Panc1 (cell line): ENCODE measurements at regions not wholly inside any gene's neighbourhood (a gene's known extent, or its start where the extent isn't known, plus 50 kb on each side); places are given as distances from the start of the nearest gene placed in this dataset.

Experiments
- ATAC-seq: fragments of 200-7000 bp; cut with Tn5 transposase; 2 replicates; pipeline ENCODE4 v1.9.1; 2020; ENCODE audit warnings: mild to moderate bottlenecking, moderate library complexity
- BruUV-seq: library from RNA; stranded (reverse); fragments of 400-500 nt; replicated peaks from 2 replicates; lab custom pipeline; 2021; lab: Mats Ljungman, UMichigan
- CTCF ChIA-PET: fragments of 300-600 bp; sonication (Branson Sonifier 250); formaldehyde crosslinking; loops from one replicate; lab custom pipeline; 2022; ENCODE audit warnings: antibody characterized with exemption; lab: Charles Lee
- POLR2A ChIA-PET: fragments of 300-600 bp; sonication (Branson Sonifier 250); formaldehyde crosslinking; loops from one replicate; lab custom pipeline; 2022; ENCODE audit warnings: antibody characterized with exemption; lab: Charles Lee
- DNase-seq: peaks from one replicate; pipeline ENCODE4 v3.0.0-alpha.2; 2010; ENCODE audit warnings: low read depth, low spot score
- H3K27ac ChIP-seq: 2 replicates; pipeline ENCODE4 v1.5.1; 2011; ENCODE audit warnings: mild to moderate bottlenecking, low read length, inconsistent platforms
- H3K27me3 ChIP-seq: fragments of 200-500 bp; sonication (Bioruptor generic); 2 replicates; pipeline ENCODE4 v1.6.0; 2014; ENCODE audit warnings: low read length, inconsistent platforms; ENCODE audit not compliant: control insufficient read depth, insufficient read depth
- H3K36me3 ChIP-seq: fragments of 200-500 bp; sonication (Bioruptor generic); 2 replicates; pipeline ENCODE4 v1.5.1; 2014; ENCODE audit warnings: inconsistent platforms, mild to moderate bottlenecking, low read length, moderate library complexity; ENCODE audit not compliant: control insufficient read depth, insufficient read depth
- H3K4me1 ChIP-seq: 2 replicates; pipeline ENCODE4 v1.5.1; 2011; ENCODE audit warnings: inconsistent platforms, mild to moderate bottlenecking, low read length, moderate library complexity; ENCODE audit not compliant: control insufficient read depth, insufficient read depth
- H3K4me3 ChIP-seq, 2 experiments: 2 replicates each; pipeline ENCODE4 v1.5.1; 2011 to 2012; ENCODE audit warnings: low read depth in 2 of 2, low read length in 2 of 2, mild to moderate bottlenecking in 2 of 2, inconsistent platforms in 1 of 2, moderate library complexity in 1 of 2
- H3K9me3 ChIP-seq: fragments of 200-500 bp; sonication (Bioruptor generic); 2 replicates; pipeline ENCODE4 v1.5.1; 2014; ENCODE audit warnings: low read depth, mild to moderate bottlenecking, inconsistent platforms, low read length, moderate library complexity; ENCODE audit not compliant: control insufficient read depth, insufficient read depth
- POLR2AphosphoS5 ChIP-seq: IDR thresholded peaks from 2 replicates; pipeline ENCODE4 v1.6.1; 2012; ENCODE audit warnings: mild to moderate bottlenecking, low read depth, low read length, moderate library complexity
- SIN3A ChIP-seq: IDR thresholded peaks from 2 replicates; pipeline ENCODE4 v1.6.1; 2012; ENCODE audit warnings: low read depth, mild to moderate bottlenecking, low read length, moderate library complexity, borderline replicate concordance; ENCODE audit not compliant: insufficient read depth
- TCF7L2 ChIP-seq: IDR thresholded peaks from 2 replicates; pipeline ENCODE4 v1.6.1; 2011; ENCODE audit warnings: mild to moderate bottlenecking, low read depth, low read length, inconsistent platforms
- in situ Hi-C: cut with HindIII; loops from 2 replicates; pipeline ENCODE4 v1.10.0; 2016; ENCODE audit warnings: low sequenced_read_pairs, low pct_unique_long_range_greater_than_20kb
- intact Hi-C: fragments of 100-400 bp; cut with micrococcal nuclease; formaldehyde crosslinking; loops from one replicate; pipeline ENCODE4 v1.10.0; 2022; ENCODE audit not compliant: unreplicated experiment
- TF ChIP-seq, protein P1 (sequence below): fragments of 450-650 bp; IDR thresholded peaks from 2 replicates; pipeline ENCODE4 v1.5.1; 2017; ENCODE audit warnings: mild to moderate bottlenecking
- TF ChIP-seq, protein P2 (sequence below), 2 experiments: IDR thresholded peaks; 2 replicates each; pipeline ENCODE4 v1.6.1; 2011 to 2012; ENCODE audit warnings: low read depth in 2 of 2, control low read depth in 1 of 2, low read length in 1 of 2, mild to moderate bottlenecking in 1 of 2, moderate library complexity in 1 of 2; ENCODE audit not compliant: insufficient read depth in 1 of 2

DNA sequence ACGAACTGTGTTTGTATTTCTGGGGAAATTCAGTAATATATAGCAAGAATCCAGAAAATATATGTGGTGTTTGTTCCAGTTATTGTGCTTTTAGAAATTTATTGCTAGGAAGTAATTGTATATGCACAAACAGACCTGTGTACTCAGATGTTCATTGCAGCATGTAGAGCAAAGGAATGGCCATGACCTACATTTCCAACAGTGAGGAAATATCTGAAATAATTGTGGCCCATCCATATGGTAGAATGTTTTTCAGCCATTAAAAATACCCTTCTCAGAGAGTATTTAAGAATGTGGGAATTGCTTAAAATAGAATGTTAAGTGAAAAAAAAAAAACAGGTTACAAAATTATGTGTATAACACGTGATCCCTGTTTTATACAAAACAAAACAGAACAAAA is 77.3 kb downstream of the TMX1 start:
- no peak for ATAC-seq
- no peaks in the 10 kb centered on the region for H3K36me3 ChIP-seq
- CTCF ChIA-PET = no interaction called here

DNA sequence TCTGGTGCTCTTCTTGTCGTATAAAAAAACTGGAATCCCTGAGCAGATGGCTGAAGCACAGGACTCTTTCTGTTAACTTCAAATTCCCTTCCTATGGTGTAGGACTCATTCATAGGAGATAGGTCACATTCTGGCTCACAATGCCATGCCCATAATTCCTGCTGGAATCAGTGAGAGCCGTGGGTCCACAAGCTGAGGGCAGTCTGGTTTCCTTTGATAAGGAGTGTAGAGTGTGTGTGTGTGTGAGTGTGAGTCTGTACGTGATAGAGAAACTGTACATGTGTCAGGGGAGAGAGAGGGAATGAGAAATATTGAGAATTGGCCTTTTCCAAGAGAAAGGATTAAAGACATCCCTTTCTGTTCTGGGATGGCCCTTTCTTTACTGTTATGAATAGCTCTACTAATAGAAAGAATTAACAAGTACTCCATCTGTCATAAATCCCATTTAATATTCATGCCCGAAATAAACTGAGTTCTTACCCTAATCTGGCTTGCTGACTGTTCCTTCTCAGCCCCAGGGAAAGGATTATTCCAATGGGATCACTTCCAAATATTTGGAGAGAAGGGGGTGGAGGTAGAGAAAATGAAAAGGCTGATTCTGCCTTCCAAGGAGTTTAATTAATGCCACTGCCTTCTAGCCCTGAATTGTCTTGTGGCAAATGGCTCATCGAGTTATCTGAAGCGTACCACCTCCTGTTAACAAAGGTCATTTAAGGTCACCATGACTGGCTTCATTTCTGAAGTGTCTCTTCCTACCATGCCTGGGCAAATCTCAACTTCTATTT is 79.0 kb downstream of the TMX1 start:
- H3K27me3 ChIP-seq = no peaks in the 10 kb centered on the region
- in situ Hi-C loops = no loop called here
- CTCF ChIA-PET = no interaction called here
- no peak overlapping the region for H3K4me3 ChIP-seq
- H3K36me3 ChIP-seq = no peaks in the 10 kb centered on the region
- TF ChIP-seq, protein P1, sequence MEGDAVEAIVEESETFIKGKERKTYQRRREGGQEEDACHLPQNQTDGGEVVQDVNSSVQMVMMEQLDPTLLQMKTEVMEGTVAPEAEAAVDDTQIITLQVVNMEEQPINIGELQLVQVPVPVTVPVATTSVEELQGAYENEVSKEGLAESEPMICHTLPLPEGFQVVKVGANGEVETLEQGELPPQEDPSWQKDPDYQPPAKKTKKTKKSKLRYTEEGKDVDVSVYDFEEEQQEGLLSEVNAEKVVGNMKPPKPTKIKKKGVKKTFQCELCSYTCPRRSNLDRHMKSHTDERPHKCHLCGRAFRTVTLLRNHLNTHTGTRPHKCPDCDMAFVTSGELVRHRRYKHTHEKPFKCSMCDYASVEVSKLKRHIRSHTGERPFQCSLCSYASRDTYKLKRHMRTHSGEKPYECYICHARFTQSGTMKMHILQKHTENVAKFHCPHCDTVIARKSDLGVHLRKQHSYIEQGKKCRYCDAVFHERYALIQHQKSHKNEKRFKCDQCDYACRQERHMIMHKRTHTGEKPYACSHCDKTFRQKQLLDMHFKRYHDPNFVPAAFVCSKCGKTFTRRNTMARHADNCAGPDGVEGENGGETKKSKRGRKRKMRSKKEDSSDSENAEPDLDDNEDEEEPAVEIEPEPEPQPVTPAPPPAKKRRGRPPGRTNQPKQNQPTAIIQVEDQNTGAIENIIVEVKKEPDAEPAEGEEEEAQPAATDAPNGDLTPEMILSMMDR = no peak
- TF ChIP-seq TCF7L2 (no peak), SIN3A (no peak), POLR2AphosphoS5 (no peak)
- TF ChIP-seq, protein P2, sequence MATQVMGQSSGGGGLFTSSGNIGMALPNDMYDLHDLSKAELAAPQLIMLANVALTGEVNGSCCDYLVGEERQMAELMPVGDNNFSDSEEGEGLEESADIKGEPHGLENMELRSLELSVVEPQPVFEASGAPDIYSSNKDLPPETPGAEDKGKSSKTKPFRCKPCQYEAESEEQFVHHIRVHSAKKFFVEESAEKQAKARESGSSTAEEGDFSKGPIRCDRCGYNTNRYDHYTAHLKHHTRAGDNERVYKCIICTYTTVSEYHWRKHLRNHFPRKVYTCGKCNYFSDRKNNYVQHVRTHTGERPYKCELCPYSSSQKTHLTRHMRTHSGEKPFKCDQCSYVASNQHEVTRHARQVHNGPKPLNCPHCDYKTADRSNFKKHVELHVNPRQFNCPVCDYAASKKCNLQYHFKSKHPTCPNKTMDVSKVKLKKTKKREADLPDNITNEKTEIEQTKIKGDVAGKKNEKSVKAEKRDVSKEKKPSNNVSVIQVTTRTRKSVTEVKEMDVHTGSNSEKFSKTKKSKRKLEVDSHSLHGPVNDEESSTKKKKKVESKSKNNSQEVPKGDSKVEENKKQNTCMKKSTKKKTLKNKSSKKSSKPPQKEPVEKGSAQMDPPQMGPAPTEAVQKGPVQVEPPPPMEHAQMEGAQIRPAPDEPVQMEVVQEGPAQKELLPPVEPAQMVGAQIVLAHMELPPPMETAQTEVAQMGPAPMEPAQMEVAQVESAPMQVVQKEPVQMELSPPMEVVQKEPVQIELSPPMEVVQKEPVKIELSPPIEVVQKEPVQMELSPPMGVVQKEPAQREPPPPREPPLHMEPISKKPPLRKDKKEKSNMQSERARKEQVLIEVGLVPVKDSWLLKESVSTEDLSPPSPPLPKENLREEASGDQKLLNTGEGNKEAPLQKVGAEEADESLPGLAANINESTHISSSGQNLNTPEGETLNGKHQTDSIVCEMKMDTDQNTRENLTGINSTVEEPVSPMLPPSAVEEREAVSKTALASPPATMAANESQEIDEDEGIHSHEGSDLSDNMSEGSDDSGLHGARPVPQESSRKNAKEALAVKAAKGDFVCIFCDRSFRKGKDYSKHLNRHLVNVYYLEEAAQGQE (IDR thresholded peaks at IDR 0.05; ENCODE audit: insufficient read depth in 1 of 2, low read depth in 2 of 2, low read length in 1 of 2) = no peak
- no peaks in the 10 kb centered on the region for H3K4me1 ChIP-seq
- ATAC-seq = no peak
- no peaks in the 10 kb centered on the region for H3K9me3 ChIP-seq
- no peak for DNase-seq
- no TSS peak for BruUV-seq
- intact Hi-C loops = no loop called here
- H3K27ac ChIP-seq = no peak overlapping the region
- POLR2A ChIA-PET = no interaction called here

More for the DNA sequence above, 77.3 kb downstream of the TMX1 start:
- no peak for DNase-seq
- POLR2A ChIA-PET = no interaction called here
- TF ChIP-seq TCF7L2 (no peak), POLR2AphosphoS5 (no peak), SIN3A (no peak)
- TF ChIP-seq, protein P1 = no peak
- TF ChIP-seq, protein P2 (IDR thresholded peaks at IDR 0.05; ENCODE audit: insufficient read depth in 1 of 2, low read depth in 2 of 2, low read length in 1 of 2) = no peak
- Histone ChIP-seq H3K27me3 (no peaks in the 10 kb centered on the region), H3K9me3 (no peaks in the 10 kb centered on the region), H3K4me1 (no peaks in the 10 kb centered on the region), H3K4me3 (no peak overlapping the region), H3K27ac (no peak overlapping the region)
- in situ Hi-C loops = no loop called here
- intact Hi-C loops = no loop called here
- no TSS peak for BruUV-seq
